ENCODE measurements at regions not wholly inside any gene's neighbourhood (a gene's known extent, or its start where the extent isn't known, plus 50 kb on each side); places are given as distances from the start of the nearest gene placed in this dataset.

DNA sequence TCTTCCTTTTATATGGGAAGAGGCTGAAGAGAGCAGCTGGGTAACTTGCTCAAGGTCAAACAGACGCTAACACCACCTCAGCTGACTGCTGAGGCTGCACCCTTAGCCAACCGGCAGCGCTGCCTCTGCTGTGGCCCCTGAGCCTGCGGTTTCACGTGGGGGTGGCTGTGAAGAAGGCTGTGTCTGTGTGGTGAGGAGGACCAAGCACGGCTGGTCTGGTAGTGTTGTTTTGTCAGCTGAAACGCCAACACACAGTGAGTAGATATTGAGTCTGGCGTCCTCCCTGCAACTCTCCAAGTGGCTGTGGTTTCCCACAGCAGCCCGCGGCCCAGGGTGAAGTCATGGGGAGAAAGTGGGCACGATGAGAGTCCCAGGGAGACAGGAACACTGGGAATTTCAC is 69.6 kb downstream of the THNSL2 start:
- in situ Hi-C loops (cut with MboI; ENCODE audit: low pct_unique_long_range_greater_than_20kb in 2 of 9, low sequenced_read_pairs in 9 of 9, unreplicated experiment in 9 of 9), result no loop called here
- H3K27ac ChIP-seq, result no peak overlapping the region
- WGBS, 10 experiments, result 40 to 100% (median 81%) methylated on average over 1 to 4 of the region's 11 CpGs; no CpG with 5 or more reads in 3 of the 10 experiments

DNA sequence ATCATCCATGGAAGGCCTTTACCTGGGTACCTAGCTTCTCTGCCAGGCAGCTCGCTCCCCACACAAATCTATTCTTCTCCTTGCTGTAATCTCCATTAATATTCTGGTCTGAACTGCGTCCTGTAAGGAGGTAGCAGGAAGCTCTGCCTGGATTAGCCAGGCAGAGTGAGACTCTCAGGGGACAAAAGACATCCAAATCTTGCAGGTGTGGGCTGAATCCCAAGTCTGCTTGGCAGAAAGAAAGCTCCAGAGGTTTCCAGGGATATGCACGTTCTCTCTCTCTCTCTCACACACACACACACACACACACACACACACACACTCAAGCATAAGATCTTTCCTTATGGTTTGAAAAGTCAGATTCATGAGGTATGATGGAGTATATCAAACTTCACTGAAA is 66.5 kb downstream of the THNSL2 start:
- 13 to 80% (median 60%) methylated on average over 1 to 2 of the region's 3 CpGs; no CpG with 5 or more reads in 3 of the 10 experiments for WGBS, 10 experiments
- in situ Hi-C loops (cut with MboI; ENCODE audit: low pct_unique_long_range_greater_than_20kb in 2 of 9, low sequenced_read_pairs in 9 of 9, unreplicated experiment in 9 of 9), result no loop called here
- no peak overlapping the region for H3K4me3 ChIP-seq
- no peak for ATAC-seq (replicated peaks in 6 of 8)
- H3K27ac ChIP-seq, result no peak overlapping the region
- H3K4me1 ChIP-seq (replicated peaks in 1 of 2), result no peaks in the 10 kb centered on the region

More for the DNA sequence above, 69.6 kb downstream of the THNSL2 start:
- H3K4me1 ChIP-seq (replicated peaks in 1 of 2), result no peaks in the 10 kb centered on the region
- no peak overlapping the region for H3K4me3 ChIP-seq
- no peak for ATAC-seq (replicated peaks in 6 of 8)
